ENCODE measurements at regions not wholly inside any gene's neighbourhood (a gene's known extent, or its start where the extent isn't known, plus 50 kb on each side); places are given as distances from the start of the nearest gene placed in this dataset.

DNA sequence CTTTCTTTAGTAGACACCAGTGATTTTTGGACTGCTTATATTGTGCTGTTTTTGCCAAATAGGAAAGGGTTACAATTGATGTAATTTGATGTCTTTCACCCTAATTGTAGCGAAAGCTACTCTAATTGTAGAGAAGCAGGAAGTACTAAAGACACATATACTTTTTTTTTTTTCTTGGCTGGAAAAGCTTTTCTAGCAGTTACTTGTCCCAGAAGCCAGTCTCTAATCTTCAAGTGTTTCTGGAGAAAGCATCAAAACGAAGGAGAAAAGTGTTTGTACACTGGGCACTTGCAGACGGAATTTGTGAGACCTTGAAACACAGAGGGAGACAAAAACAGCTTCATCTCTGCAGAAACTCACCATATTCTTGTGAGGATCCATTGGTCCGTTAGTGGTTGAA is 616.5 kb upstream of the LCORL start:
- TF ChIP-seq, protein P1, sequence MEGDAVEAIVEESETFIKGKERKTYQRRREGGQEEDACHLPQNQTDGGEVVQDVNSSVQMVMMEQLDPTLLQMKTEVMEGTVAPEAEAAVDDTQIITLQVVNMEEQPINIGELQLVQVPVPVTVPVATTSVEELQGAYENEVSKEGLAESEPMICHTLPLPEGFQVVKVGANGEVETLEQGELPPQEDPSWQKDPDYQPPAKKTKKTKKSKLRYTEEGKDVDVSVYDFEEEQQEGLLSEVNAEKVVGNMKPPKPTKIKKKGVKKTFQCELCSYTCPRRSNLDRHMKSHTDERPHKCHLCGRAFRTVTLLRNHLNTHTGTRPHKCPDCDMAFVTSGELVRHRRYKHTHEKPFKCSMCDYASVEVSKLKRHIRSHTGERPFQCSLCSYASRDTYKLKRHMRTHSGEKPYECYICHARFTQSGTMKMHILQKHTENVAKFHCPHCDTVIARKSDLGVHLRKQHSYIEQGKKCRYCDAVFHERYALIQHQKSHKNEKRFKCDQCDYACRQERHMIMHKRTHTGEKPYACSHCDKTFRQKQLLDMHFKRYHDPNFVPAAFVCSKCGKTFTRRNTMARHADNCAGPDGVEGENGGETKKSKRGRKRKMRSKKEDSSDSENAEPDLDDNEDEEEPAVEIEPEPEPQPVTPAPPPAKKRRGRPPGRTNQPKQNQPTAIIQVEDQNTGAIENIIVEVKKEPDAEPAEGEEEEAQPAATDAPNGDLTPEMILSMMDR (IDR thresholded peaks at IDR 0.05; ENCODE audit: insufficient read depth, low read length, poor library complexity, severe bottlenecking) = no peak
- TF ChIP-seq EZH2phosphoT487 (conservative IDR thresholded peaks at IDR 0.05; ENCODE audit: low read length) = no peak

Measured in SU-DHL-6 (cell line).